ENCODE measurements at regions not wholly inside any gene's neighbourhood (a gene's known extent, or its start where the extent isn't known, plus 50 kb on each side); places are given as distances from the start of the nearest gene placed in this dataset.
"Not testable (repeated sequence)": the region's sequence is repeated elsewhere in the genome, so short reads cannot be mapped to it uniquely, and the experiment has no call there.

GRCh38 chr5:72584466-72584865 lies 77.3 kb upstream of the ZNF366 start:
- H3K4me3 ChIP-seq: no peak overlapping the region
- H3K27ac ChIP-seq: no peak overlapping the region
- DNase-seq (no peak), ATAC-seq (peak in 2 of 4 donors; percentile 27 to 44)
- 32% methylated on average over 3 of the region's 3 CpGs for WGBS (ENCODE audit: insufficient coverage, low coverage, low lambda C conversion rate, missing lambda C conversion rate)
- H3K4me1 ChIP-seq: no peaks in the 10 kb centered on the region
- H3K36me3 ChIP-seq: no peaks in the 10 kb centered on the region
- H3K27me3 ChIP-seq: no peaks in the 10 kb centered on the region
- H3K9me3 ChIP-seq: no peaks in the 10 kb centered on the region
- no peak for TF ChIP-seq POLR2A (IDR thresholded peaks at IDR 0.05)
- no peak for TF ChIP-seq CTCF (IDR thresholded peaks at IDR 0.05)
- intact Hi-C loops (cut with DNase I): no loop called here

GRCh38 chr5:72579290-72579689 lies 72.1 kb upstream of the ZNF366 start:
- H3K4me1 ChIP-seq; DNase-seq; H3K9me3 ChIP-seq; intact Hi-C loops (cut with DNase I); H3K27me3 ChIP-seq; H3K4me3 ChIP-seq; ATAC-seq; H3K27ac ChIP-seq; H3K36me3 ChIP-seq: not testable (repeated sequence)
- WGBS (ENCODE audit: insufficient coverage, low coverage, low lambda C conversion rate, missing lambda C conversion rate): 89% methylated on average over 2 of the region's 2 CpGs

GRCh38 chr5:72572236-72572765 lies 65.1 kb upstream of the ZNF366 start:
- no peaks in the 10 kb centered on the region for H3K9me3 ChIP-seq
- no peak overlapping the region for H3K27ac ChIP-seq
- no peaks in the 10 kb centered on the region for H3K4me1 ChIP-seq
- H3K4me3 ChIP-seq: no peak overlapping the region
- ATAC-seq: no peak
- no peak for TF ChIP-seq CTCF (IDR thresholded peaks at IDR 0.05)
- TF ChIP-seq POLR2A (IDR thresholded peaks at IDR 0.05): no peak
- H3K36me3 ChIP-seq: no peaks in the 10 kb centered on the region
- whole genome bisulfite sequencing (ENCODE audit: insufficient coverage, low coverage, low lambda C conversion rate, missing lambda C conversion rate): 64% methylated on average over 3 of the region's 4 CpGs
- intact Hi-C loops (cut with DNase I): no loop called here
- DNase-seq: no peak
- no peaks in the 10 kb centered on the region for H3K27me3 ChIP-seq

- 68% methylated on average over 5 of the region's 5 CpGs for whole genome bisulfite sequencing (ENCODE audit: insufficient coverage, low coverage, low lambda C conversion rate, missing lambda C conversion rate)
- no peaks in the 10 kb centered on the region for H3K4me1 ChIP-seq
- DNase-seq (no peak), ATAC-seq (no peak)
- no peaks in the 10 kb centered on the region for H3K9me3 ChIP-seq
- no peak overlapping the region for H3K4me3 ChIP-seq
- no peaks in the 10 kb centered on the region for H3K27me3 ChIP-seq
- H3K36me3 ChIP-seq: no peaks in the 10 kb centered on the region
- no peak for TF ChIP-seq CTCF (IDR thresholded peaks at IDR 0.05)
- no peak for TF ChIP-seq POLR2A (IDR thresholded peaks at IDR 0.05)
- no peak overlapping the region for H3K27ac ChIP-seq
- intact Hi-C loops (cut with DNase I): no loop called here
Measured at GRCh38 chr5:72569408-72569944, 62.3 kb upstream of the ZNF366 start.

- Histone ChIP-seq H3K36me3 (no peaks in the 10 kb centered on the region), H3K9me3 (no peaks in the 10 kb centered on the region), H3K4me3 (no peak overlapping the region), H3K27me3 (no peaks in the 10 kb centered on the region), H3K27ac (no peak overlapping the region), H3K4me1 (no peaks in the 10 kb centered on the region)
- no CpG with 5 or more reads among the region's 1 CpG for WGBS (ENCODE audit: insufficient coverage, low coverage, low lambda C conversion rate, missing lambda C conversion rate)
- TF ChIP-seq POLR2A (IDR thresholded peaks at IDR 0.05) (no peak), CTCF (IDR thresholded peaks at IDR 0.05) (no peak)
- intact Hi-C loops (cut with DNase I): no loop called here
- DNase-seq: no peak
- ATAC-seq: no peak
Measured at GRCh38 chr5:72566746-72567145, 59.5 kb upstream of the ZNF366 start.

Measured in right lobe of liver (tissue), 6 donors.